ENCODE measurements at regions not wholly inside any gene's neighbourhood (a gene's known extent, or its start where the extent isn't known, plus 50 kb on each side); places are given as distances from the start of the nearest gene placed in this dataset.
"Not testable (repeated sequence)": the region's sequence is repeated elsewhere in the genome, so short reads cannot be mapped to it uniquely, and the experiment has no call there.

DNA sequence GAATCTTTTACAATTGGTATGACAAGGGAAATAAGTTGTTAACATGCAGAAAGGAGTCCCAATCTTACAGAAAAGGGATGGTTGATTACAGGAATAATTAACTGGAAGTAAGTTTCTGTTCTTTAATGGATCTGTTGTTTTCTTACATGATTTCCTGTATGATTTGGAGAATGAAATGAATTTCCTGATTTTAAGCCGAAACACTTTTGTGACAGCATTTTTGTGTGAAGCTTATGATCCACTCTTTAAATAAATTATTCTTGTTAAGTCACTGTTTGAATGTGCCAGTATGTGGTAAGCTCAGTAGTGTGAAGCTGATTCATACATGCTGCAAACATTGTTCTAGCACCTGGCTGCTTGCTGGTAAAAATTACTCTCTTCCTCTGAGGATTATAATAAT lies 516.2 kb downstream of the DCDC2C start:
- TF ChIP-seq, protein P1, sequence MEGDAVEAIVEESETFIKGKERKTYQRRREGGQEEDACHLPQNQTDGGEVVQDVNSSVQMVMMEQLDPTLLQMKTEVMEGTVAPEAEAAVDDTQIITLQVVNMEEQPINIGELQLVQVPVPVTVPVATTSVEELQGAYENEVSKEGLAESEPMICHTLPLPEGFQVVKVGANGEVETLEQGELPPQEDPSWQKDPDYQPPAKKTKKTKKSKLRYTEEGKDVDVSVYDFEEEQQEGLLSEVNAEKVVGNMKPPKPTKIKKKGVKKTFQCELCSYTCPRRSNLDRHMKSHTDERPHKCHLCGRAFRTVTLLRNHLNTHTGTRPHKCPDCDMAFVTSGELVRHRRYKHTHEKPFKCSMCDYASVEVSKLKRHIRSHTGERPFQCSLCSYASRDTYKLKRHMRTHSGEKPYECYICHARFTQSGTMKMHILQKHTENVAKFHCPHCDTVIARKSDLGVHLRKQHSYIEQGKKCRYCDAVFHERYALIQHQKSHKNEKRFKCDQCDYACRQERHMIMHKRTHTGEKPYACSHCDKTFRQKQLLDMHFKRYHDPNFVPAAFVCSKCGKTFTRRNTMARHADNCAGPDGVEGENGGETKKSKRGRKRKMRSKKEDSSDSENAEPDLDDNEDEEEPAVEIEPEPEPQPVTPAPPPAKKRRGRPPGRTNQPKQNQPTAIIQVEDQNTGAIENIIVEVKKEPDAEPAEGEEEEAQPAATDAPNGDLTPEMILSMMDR (IDR thresholded peaks at IDR 0.05), result no peak
- no peaks in the 10 kb centered on the region for H3K36me3 ChIP-seq

DNA sequence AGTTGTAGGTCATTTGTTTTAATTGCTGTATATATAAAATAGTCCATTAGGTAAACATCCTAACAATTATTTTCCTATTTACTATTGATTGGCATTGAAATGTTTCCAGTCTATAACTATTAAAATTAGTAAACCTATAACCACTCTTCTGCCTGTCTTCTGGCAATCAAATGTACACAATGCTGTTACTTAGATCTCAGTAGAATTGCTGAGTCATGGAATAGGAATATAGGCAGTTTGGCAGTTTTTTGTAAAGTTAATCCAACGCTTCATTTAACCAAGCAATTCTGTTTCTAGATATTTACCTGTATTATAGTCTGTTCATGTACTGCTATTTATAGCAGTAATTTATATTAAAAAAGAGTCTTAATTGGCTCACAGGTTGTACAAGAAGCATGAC lies 518.1 kb downstream of the DCDC2C start:
- Histone ChIP-seq H3K9me3 (no peaks in the 10 kb centered on the region), H3K27me3 (no peaks in the 10 kb centered on the region), H3K4me1 (no peaks in the 10 kb centered on the region), H3K36me3 (no peaks in the 10 kb centered on the region), H3K4me3 (no peak overlapping the region), H3K27ac (no peak overlapping the region)
- no peak for DNase-seq
- TF ChIP-seq, protein P1 (IDR thresholded peaks at IDR 0.05), result no peak
- intact Hi-C loops (cut with DNase I; ENCODE audit: low total_unique reads), result no loop called here

More for the DNA sequence above, 516.2 kb downstream of the DCDC2C start:
- Histone ChIP-seq H3K4me3 (no peak overlapping the region), H3K27ac (no peak overlapping the region), H3K27me3 (no peaks in the 10 kb centered on the region), H3K4me1 (no peaks in the 10 kb centered on the region), H3K9me3 (no peaks in the 10 kb centered on the region)
- DNase-seq, result no peak
- intact Hi-C loops (cut with DNase I; ENCODE audit: low total_unique reads), result no loop called here

DNA sequence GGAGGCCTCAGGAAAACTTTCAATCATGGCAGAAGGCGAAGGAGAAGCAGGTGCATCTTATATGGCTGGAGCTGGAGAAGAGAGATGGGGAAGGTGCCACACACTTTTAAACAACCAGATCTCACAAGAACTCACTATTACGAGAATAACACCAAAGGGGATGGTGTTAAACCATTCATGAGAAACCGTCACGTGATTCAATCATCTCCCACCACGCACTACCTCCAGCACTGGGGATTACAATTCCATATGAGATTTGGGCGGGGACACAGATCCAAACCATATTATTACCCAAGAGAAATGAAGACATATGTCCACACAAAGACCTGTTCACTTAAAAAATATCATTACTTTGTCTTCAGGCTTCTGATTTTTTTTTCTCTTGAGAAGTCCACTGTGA lies 518.5 kb downstream of the DCDC2C start:
- intact Hi-C loops (cut with DNase I; ENCODE audit: low total_unique reads), result no loop called here
- TF ChIP-seq, protein P1 (IDR thresholded peaks at IDR 0.05), result no peak

DNA sequence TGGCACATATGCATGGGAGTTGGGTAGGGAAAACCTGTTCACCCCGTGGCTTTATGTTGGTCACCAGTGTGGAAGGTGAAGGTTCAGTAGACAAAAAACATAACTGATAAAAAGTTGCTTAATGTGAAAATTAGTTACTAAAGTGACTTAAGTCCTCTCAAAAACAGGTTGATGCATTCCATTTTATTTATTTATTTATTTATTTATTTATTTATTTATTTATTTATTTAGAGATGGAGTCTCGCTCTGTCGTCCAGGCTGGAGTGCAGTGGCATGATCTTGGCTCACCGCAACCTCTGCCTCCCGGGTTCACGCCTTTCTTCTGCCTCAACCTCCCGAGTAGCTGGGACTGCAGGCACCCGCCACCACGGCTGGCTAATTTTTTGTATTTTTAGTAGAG lies 541.0 kb downstream of the DCDC2C start:
- H3K9me3 ChIP-seq; DNase-seq; H3K27me3 ChIP-seq; H3K36me3 ChIP-seq; H3K27ac ChIP-seq; intact Hi-C loops (cut with DNase I; ENCODE audit: low total_unique reads); H3K4me1 ChIP-seq; H3K4me3 ChIP-seq: not testable (repeated sequence)

More for the DNA sequence above, 518.5 kb downstream of the DCDC2C start:
- Histone ChIP-seq H3K4me3 (no peak overlapping the region), H3K27me3 (no peaks in the 10 kb centered on the region), H3K4me1 (no peaks in the 10 kb centered on the region), H3K9me3 (no peaks in the 10 kb centered on the region), H3K27ac (no peak overlapping the region), H3K36me3 (no peaks in the 10 kb centered on the region)
- DNase-seq, result no peak

DNA sequence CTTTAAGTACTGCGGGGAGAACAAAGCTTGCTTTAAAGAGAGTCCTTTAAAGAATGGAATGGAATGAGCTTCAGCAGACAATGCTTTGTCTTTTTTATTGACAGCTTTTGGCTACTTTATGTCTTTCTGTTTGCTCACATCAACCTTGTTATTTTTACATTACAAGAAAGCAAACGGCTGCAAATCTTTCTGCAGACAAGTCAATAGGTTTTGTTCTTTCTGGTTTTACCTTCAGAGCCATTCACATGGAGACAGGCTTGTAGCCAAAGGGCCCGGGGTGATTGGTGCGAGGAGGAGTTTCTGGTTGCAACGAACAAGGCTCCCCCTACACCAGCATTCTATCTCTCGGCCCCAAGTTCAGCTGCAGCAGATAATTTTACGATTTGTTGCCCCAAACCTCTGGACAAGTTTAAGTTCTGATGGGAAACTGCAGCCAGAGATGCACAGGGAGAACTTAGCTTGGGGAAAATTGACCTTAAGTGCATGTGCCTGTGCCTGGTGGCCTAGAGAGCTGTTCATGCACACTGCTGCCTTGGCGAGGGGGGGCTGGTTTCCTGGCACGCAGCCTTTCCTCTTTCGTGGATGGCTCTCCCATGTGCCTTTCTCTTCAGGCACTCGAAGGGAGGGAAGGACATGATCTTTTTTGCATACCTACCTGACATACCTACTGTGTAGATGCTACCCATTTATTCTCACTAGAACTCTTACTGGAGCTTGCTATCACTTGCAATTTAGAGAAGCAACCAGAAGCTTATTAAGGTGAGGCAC lies 543.2 kb downstream of the DCDC2C start:
- no peaks in the 10 kb centered on the region for H3K4me1 ChIP-seq
- intact Hi-C loops (cut with DNase I; ENCODE audit: low total_unique reads), result no loop called here
- H3K4me3 ChIP-seq, result no peak overlapping the region
- TF ChIP-seq, protein P1 (IDR thresholded peaks at IDR 0.05), result no peak
- no peaks in the 10 kb centered on the region for H3K27me3 ChIP-seq
- no peaks in the 10 kb centered on the region for H3K9me3 ChIP-seq
- H3K36me3 ChIP-seq, result no peaks in the 10 kb centered on the region
- no peak overlapping the region for H3K27ac ChIP-seq
- no peak for DNase-seq

DNA sequence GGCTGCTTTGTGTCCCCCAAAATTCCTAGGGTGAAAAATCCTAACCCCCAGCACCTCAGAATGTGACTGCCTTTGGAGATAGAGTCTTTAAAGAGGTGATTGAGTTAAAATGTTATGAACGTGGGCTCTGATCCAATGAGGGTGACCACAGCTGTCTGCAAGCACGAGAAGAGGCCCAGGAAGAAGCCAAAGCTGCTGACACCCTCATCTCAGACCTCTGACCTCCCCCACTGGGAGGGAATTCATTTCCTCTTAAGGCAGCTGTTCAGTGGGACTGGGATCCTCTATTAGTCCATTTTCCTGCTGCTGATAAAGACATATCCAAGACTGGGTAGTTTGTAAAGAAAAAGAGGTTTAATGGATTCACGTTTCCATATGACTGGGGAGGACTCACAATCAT lies 544.4 kb downstream of the DCDC2C start:
- no peak overlapping the region for H3K27ac ChIP-seq
- H3K27me3 ChIP-seq, result no peaks in the 10 kb centered on the region
- no peak for DNase-seq
- TF ChIP-seq, protein P1 (IDR thresholded peaks at IDR 0.05), result no peak
- no peaks in the 10 kb centered on the region for H3K4me1 ChIP-seq
- H3K4me3 ChIP-seq, result no peak overlapping the region
- no peaks in the 10 kb centered on the region for H3K9me3 ChIP-seq
- intact Hi-C loops (cut with DNase I; ENCODE audit: low total_unique reads), result no loop called here
- no peaks in the 10 kb centered on the region for H3K36me3 ChIP-seq
